A204.1 (cell line): ENCODE measurements at regions not wholly inside any gene's neighbourhood (a gene's known extent, or its start where the extent isn't known, plus 50 kb on each side); places are given as distances from the start of the nearest gene placed in this dataset.
"Not testable (repeated sequence)": the region's sequence is repeated elsewhere in the genome, so short reads cannot be mapped to it uniquely, and the experiment has no call there.

Experiments
- FAIRE-seq: peaks from 2 replicates; lab custom pipeline; 2012; peaks lifted over from hg19 to GRCh38; lab: Jason Lieb, UNC

DNA sequence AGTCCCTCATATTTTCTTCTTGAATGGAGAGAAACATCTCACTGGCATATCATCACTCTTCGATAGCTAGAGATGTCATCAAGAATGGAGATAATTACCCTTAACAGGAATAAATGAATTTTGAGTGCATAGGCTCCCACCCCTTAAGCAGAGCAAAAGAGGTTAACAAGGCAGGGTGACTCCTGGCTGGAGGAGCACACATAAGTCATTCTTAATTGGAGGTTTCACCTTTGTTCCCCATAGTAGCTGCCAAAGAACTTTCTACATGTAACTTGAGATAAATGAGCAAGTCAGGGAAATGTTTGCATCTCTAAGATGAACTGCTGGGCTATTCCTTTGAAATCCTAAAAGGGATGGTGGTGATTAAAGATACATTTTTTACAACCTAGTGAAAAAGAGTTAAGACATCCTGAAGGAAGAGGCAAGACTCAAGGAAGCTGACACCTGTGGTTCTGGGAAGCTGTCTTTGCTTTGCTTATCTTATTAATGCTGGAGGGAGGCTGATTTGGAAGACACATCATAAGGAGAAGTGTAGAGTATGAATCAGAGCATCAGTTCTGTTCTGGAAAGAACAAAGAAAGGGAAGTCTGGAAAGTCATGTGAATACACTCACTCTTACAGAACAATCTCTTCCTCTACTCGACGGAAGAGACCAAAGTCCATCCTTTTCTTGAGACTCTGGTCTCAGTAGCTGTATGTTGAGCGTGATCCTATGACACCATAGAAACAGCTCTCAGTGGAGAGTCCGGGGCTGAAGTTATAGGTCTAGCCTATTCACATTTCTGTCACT lies 326.3 kb downstream of the OSTF1 start:
- FAIRE-seq = no peak

DNA sequence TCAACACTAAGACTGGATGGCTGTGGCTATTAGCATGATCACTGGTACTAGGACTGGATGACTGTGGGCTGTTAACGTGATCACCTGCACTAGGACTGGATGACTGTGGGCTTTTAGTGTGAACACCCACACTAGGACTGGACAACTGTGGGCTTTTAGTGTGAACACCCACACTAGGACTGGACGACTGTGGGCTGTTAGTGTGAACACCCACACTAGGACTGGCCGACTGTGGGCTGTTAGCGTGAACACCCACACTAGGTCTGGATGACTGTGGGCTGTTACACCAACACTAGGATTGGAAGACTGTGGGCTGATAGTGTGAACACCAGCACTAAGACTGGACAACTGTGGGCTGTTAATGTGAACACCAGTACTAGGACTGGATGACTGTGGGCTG lies 329.2 kb downstream of the OSTF1 start:
- no peak for FAIRE-seq

GRCh38 chr9:75418518-75418917 lies 330.2 kb downstream of the OSTF1 start:
- FAIRE-seq = no peak

DNA sequence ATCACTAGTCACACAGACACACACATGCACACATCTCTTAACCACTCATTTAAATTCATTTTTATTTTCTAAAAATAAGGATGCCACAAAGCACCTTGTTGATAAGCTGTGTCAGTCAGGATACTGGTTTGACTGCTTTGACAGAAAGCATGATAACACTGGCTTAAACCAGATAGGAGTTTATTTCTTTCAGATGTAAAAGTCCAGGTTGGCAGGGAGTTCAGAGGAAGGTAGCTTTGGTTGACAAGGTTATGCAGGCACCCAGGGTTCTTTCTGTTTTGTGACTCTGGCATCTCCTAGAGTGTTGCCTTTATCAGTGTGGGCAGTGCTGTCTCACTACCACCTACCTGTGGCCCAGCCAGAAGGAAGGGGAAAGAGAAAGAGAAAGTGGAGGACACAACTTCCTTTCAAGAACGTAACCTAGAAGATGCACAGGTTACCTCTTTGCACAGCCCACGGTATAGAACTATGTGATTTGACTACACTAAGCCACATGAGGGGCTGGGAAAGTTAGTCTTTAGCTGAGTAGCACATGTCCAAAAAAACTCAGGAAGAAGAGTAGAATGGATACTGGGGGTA lies 334.7 kb downstream of the OSTF1 start:
- FAIRE-seq = no peak

- no peak for FAIRE-seq
Observed at GRCh38 chr9:75429531-75430475, 341.5 kb downstream of the OSTF1 start.

DNA sequence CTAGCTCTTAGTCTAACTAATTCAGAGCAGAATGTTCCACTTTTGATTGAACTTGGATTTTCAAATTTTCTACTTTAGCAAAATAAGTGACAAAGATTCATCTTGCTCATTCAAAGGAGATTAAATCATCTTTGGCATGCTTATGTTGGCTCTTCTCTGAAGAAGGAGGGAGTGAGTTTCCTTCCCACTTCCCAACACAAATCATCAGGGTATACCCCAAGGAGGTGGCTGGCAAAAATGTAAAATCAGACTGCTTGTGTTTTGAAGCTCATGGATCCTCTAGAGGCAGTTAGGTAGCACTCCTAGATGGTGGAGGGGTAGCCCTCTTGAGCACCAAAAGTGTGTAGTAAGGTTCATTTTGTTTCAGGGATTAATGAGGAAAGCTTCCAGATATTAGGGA lies 343.1 kb downstream of the OSTF1 start:
- FAIRE-seq = no peak

GRCh38 chr9:75432386-75432785 lies 344.1 kb downstream of the OSTF1 start:
- FAIRE-seq = no peak

- no peak for FAIRE-seq
Observed at GRCh38 chr9:75432888-75433287, 344.6 kb downstream of the OSTF1 start.

DNA sequence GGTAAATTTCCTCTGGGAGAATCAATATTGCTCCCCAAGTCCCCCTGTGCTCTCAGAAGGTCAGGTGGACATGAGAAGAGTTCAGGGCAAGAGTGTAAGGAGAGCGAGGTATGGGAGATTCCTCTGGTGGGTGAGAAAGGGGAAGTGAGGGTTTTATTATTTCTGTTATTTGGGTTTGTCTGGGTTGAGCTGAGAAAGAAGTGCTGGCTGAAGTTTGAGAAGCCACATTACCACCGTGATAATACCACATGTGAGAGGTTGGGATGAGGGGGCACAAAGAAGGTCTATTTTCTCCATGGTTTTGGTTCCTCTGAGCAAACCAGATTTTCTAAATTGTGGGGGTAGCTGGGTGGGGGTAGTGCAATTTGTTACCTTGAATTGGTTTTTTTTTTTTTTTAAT lies 350.4 kb downstream of the OSTF1 start:
- no peak for FAIRE-seq

- FAIRE-seq = no peak
Observed at GRCh38 chr9:75440914-75441313, 352.6 kb downstream of the OSTF1 start.

GRCh38 chr9:75445144-75445543 lies 356.8 kb downstream of the OSTF1 start:
- no peak for FAIRE-seq

- FAIRE-seq = no peak
Observed at GRCh38 chr9:75447281-75447680, 359.0 kb downstream of the OSTF1 start.

- no peak for FAIRE-seq
Observed at GRCh38 chr9:75448281-75448680, 360.0 kb downstream of the OSTF1 start.

GRCh38 chr9:75448955-75449354 lies 360.6 kb downstream of the OSTF1 start:
- no peak for FAIRE-seq

DNA sequence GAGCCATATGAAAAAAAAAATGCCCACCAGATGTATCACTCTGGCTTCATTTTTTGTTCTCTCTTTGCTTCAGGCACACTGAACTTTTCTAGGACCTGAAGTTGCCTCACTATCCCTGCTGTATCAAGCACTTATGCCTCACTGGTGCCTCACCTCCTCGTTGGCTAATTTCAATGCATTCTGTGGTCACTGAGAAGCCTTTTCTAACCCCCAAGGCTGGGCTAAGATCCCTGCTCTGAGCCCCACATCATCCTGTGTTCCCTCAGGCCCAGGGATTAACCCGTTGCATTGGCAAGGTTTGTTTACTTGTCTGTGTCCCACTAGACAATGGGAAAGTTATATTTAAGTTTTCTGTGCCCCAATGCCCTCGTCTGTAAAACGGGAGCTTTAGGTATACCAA lies 362.7 kb downstream of the OSTF1 start:
- FAIRE-seq = no peak

DNA sequence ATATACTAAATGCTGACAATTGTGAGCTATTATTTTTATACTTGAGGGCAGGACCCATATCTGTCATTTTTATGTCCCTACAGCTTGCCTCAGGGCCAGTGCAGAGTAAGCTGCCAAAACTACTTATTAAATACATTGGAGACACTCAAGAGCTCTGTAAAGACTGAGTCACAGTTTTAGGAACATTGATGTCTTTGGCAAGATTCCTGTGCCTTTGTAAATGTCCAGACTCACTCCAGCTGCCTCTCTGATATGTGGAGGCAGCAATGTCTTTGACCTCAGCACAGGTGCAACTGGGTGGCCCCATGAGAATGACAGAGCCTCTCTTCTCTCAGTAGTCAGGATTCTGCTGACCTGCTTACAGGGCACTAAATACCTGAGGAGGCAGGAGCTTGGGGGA lies 363.2 kb downstream of the OSTF1 start:
- FAIRE-seq = no peak

- FAIRE-seq = no peak
Observed at GRCh38 chr9:75452512-75452911, 364.2 kb downstream of the OSTF1 start.

GRCh38 chr9:75454043-75454442 lies 365.7 kb downstream of the OSTF1 start:
- no peak for FAIRE-seq

GRCh38 chr9:75454891-75455290 lies 366.6 kb downstream of the OSTF1 start:
- no peak for FAIRE-seq

GRCh38 chr9:75455444-75455921 lies 367.2 kb downstream of the OSTF1 start:
- FAIRE-seq = no peak

GRCh38 chr9:75456698-75457097 lies 368.4 kb downstream of the OSTF1 start:
- no peak for FAIRE-seq

DNA sequence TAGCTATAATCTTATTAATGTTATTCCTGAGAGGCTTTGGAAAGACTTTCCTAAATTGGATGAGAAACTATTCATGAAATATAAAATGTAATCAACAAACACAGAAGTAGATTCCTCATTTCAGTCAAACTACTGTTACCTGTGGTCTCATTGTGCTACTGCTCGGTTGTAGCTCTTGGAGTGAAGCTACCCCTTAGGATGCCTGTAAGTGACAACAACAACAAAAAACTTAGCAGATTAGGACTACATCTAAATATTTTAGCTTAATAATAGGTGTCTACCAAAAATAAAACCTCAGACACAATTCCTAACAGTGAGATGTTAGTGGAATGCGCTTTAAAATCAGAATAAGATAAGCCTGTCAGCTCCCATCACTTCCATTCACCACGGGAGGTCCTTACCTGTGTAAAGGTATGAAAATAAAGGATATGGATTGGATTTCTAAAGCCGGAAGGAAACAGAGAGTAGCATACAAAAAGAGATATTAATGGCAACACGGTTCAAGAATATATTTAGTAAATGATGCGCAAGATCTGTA lies 369.2 kb downstream of the OSTF1 start:
- FAIRE-seq = no peak

GRCh38 chr9:75459311-75459710 lies 371.0 kb downstream of the OSTF1 start:
- not testable (repeated sequence) for FAIRE-seq
